HG03457 (cell line): ENCODE measurements at regions not wholly inside any gene's neighbourhood (a gene's known extent, or its start where the extent isn't known, plus 50 kb on each side); places are given as distances from the start of the nearest gene placed in this dataset.

Experiments
- ATAC-seq: cut with Tn5 transposase; IDR thresholded peaks from one replicate; pipeline ENCODE4 v1.9.1; 2021; ENCODE audit warnings: moderate number of reproducible peaks; ENCODE audit not compliant: unreplicated experiment

DNA sequence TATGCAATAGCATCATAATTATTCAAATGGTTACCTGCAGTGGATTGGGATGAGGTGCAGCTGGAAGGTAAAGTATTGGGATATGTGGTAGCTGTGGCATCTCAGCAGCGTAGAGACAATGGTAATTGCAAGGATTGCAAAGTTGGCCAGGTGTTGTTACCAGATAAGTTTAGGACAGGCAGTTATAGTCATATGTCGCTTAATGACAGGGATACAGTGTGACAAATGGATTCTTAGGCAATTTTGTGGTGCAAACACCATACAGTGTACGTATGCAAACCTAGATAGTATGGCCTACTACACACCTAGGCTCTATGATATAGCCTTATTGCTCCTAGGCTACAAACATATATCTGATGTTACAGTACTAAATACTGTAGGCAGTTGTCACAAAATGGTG is 163.5 kb upstream of the LYZL2 start:
- ATAC-seq, result no peak

GRCh38 chr10:30792025-30792424 is 162.5 kb upstream of the LYZL2 start:
- no peak for ATAC-seq

DNA sequence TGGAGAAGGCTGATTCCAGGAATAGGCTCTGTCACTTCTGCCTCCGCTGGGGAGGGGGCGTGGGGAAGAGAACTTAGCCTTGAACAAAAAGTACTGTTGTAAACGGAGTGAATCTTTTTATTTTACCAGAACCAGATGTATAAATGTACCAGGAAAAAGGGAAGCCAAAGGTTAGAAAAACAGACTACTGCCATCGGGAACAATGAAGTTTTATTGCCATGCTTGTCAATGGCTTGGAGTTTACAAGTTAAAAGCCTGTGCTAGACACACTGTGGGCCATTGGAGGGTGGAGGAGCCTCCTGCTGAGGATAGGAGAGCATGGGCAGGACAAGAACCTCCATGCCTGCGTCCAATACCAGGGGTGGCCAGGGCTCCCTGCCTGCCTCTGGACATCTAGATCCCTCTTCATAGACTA is 161.7 kb upstream of the LYZL2 start:
- ATAC-seq, result no peak

DNA sequence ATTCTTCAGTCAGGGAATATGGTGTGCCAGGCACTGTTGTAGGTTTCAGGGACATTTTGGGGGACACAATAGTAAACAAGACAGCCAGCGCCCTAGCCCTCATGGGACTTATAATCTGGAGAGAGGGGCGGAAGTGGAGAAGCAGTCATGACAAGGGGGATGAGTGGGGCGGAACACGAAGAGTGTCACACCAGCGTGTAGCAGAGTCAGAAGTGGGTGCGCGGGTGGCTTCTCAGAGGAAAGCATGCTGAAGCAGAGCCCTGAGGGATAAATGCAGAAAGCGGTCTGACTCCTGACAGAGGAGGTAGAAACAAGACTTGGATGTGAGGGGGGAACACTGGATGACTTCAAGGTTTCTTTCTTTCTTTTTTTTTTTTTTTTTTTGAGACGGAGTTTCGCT is 160.3 kb upstream of the LYZL2 start:
- ATAC-seq, result no peak

- no peak for ATAC-seq
These were observed 158.8 kb upstream of the LYZL2 start for GRCh38 chr10:30788307-30788706.

DNA sequence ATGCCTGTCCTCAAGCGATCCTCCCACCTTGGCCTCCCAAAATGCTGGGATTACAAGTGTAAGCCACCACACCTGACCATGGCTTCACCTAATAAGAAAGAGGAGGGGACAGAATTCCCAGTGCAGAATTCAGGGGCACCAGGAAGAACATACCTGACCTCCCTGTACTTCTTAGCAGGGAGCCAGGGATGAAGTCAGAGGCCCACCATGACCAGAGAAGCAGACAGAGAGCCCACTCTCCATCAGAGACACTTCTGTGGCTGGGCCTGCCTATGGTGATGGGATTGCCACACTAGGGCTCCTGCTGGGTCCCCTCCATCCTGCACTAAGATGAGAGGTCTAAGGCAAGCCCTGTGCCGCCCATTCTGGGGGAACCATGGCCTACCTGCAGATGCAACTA is 157.4 kb upstream of the LYZL2 start:
- no peak for ATAC-seq

- no peak for ATAC-seq
These were observed 156.6 kb upstream of the LYZL2 start for GRCh38 chr10:30786131-30786530.

DNA sequence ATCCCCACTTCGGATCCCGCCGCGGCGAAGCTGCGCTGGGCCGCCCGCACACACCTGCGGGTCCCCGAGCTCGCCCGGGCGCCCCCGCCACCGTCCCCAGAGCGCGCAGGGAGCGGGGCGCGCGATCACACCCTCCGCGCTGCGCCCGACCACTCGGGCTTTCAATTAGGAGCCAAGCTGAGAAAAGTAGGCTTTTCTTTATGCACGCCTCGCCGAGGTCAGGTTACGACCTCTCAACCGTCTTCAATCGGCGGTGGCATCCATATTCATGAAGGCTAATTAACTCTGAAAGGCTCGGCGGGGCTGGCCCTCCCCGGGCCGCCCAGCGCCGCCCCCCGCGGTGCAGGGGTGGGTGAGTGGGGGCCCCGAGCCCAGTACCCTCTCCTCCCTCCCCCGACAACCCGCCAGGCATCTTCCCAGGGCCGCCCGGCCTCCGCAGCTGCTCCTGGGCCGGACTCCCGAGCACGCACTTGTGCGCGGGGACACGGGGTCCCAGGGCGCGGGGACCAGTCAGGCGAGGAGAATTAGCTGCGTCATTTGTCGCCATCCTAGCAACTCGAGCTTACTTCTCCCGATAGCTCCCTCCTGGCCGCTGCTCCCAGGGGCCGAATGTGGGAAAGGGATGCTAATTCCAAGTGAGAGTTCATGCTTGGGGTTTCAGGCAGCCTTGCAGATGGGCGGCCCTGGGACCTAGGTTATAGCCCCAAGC is 155.5 kb upstream of the LYZL2 start:
- no peak for ATAC-seq

- no peak for ATAC-seq
These were observed 155.0 kb upstream of the LYZL2 start for GRCh38 chr10:30784524-30784896.

DNA sequence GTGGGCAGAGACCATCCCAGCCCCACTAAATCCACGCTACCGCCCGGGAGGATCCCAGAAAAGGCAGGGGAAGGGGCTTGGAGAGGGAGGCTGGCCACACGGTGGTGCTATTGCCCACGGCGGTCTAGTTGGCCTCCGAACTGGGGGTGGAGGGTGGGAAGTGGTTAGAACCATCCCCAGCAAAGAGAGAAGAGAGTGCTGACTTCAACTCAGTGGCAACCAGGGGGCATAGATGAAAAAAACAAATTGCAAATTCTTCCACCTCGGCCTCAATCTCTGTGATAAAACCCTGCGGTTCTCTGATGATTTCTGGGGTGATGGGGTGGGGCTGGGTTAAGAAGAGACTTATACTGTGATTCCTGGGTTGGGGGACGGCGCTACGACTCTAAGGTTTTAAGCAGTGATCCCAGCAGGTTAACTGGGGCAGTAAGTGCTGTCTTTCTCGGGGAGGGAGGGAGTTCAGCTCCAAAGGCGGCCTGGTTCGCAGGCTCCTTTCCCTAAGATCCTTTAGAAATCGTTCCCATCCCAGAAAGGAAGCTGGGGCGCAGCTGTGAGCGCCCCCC is 154.5 kb upstream of the LYZL2 start:
- ATAC-seq, result no peak

DNA sequence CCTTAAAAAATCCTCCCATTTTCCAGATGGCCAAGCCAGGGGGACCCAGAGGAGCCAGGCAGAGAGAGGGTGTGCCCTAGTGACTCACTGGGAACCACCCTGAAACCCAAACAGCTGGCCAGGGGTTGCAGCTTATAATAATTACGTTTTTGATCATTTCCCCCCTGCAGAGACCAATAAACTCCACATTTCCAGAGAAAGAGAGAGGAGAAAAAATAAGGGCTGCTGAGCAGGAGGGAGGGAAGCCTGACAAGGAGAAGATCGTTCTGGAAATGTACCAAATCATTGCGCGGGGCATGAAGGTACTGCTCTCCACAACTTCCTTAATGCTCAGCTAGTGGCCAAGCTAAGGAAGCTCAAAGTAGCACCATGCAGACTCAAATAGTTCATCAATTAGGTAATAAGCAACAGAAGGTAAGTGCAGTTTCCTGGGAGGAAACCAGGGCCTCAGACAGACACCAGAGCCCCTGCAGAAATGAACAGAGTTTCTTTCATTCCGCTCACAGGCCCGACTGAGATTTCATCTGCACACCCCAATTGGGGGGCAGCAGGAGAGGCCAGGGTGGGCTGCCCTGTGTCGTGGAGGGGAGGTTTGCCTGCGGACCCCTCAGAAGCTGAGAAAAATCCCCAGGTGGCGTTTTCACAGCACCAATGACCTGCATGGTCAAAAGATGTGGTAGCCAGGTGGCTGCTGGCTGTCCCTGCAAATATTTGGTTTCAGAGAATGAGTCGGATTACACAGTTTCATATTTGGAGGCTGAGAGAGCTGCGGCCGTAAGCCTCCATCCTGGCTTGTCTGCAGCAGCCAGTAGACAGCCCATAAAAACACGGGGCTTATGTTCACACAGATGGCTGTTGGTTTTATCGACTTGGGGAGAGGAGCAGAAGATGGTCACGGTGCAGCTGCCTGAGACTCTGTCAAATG is 153.2 kb upstream of the LYZL2 start:
- ATAC-seq, result peak; percentile 58

- ATAC-seq, result no peak
These were observed 152.6 kb upstream of the LYZL2 start for GRCh38 chr10:30782157-30782536.

DNA sequence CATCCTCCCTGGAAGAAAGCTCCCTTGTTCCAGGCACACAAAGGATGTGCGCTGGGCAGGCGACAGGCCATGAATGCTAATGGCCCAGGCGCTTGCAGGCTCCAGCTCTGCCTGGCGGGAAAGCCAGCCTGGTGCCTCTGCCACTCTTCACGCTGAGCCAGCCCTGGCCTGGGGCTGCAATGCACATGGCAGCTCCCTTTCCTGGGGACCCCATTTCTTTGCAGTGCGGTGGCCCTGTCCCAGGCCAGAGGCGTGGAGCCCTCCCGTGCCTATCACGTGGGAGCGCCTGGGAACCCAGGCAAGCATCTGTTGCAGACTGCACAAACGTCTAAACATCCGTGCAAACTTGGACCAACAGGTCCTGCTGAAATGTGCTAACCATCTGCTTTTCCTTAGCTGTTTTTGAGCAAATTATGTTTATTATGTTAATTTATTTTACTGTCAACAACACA is 152.1 kb upstream of the LYZL2 start:
- no peak for ATAC-seq

GRCh38 chr10:30778769-30779168 is 149.2 kb upstream of the LYZL2 start:
- ATAC-seq, result no peak

GRCh38 chr10:30775779-30776591 is 146.4 kb upstream of the LYZL2 start:
- no peak for ATAC-seq

DNA sequence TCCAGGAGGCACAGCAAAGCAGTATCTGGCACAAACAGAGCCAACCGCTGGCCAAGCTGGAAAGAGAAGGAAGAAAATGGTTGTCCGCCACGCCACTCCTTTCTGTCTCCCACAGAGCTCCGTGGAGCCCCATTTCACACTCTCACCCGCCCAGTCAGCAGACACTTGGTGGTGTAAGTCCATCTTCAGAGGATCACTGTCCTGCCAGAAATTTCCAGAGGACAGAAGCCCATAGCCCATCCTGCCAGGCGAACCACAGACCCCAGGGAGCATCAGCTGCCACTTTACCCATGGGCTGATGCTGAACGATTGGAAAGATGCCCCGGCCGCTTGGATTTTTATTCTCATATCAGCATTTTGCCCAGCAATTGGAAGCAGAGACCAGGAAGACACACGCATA is 144.7 kb upstream of the LYZL2 start:
- no peak for ATAC-seq

DNA sequence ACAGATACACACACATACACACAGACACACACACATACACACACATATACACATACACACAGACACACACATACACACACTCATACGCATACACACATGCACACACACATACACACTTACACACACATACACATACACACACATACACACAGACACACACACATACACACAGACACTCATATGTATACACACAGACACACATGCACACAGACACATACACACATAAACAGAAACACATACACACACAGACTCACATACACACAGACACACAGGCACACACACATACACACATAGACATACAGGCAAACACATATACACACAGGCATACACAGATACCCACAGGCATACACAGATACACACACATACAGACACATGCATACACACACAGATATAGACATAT is 143.9 kb upstream of the LYZL2 start:
- no peak for ATAC-seq

DNA sequence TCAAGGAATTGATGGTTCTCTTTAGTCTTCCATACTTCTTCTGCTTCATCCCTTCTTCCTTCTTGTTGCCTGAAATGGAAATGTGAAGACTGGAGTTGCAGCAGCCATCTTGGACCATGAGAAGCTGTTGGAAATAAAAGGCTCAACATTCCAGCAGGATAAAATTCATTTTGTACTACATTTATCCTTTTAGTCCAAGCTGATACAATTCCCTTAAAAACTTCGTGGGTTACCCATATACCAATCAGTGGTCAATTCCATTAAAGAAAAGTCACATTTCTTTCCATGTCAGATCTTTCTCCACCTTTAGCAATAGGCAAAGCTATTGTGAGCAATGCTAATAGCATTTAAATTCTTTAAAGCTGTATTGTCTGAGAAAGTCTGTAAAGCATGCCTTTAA is 141.3 kb upstream of the LYZL2 start:
- no peak for ATAC-seq

GRCh38 chr10:30770229-30770628 is 140.7 kb upstream of the LYZL2 start:
- ATAC-seq, result no peak

DNA sequence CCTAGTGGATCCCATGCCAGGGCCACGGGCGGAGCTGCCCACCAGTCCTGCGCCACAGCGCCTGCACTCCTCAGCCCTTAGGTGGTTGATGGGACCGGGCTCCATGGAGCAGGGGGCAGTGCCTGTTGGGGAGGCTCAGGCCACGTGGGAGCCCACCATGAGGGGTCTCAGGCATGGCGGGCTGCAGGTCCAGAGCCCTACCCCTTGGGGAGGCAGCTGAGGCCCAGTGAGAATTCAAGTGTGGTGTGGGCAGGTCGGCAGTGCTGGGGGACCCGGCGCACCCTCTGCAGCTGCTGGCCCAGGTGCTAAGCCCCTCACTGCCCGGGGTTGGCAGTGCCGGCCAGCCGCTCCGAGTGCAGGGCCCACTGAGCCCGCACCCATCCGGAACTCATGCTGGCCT is 139.8 kb upstream of the LYZL2 start:
- no peak for ATAC-seq

DNA sequence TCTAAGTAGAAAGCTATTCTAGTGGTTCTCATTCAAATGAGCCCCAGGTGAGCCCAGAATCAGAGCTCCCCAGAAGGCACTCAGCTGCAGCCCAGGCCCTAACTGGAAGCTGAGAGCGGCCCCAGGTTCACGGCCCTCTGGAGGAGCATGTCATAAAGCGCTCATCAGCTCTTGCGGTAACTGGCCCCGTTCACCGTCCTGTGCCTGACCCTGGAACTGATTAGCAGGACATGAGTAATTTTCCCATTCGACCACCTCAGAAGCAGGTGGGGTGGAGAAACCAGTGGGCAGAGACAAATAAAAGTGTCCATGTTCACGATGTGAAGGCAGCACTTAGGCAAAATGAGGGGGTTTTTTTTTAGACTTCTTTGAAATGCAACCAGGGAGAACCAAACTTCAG is 136.1 kb upstream of the LYZL2 start:
- ATAC-seq, result no peak
